HG03439 (cell line): ENCODE measurements at regions not wholly inside any gene's neighbourhood (a gene's known extent, or its start where the extent isn't known, plus 50 kb on each side); places are given as distances from the start of the nearest gene placed in this dataset.
"Not testable (repeated sequence)": the region's sequence is repeated elsewhere in the genome, so short reads cannot be mapped to it uniquely, and the experiment has no call there.

Experiments
- ATAC-seq: cut with Tn5 transposase; IDR thresholded peaks from one replicate; pipeline ENCODE4 v1.9.1; 2021; ENCODE audit warnings: mild to moderate bottlenecking, moderate library complexity; ENCODE audit not compliant: unreplicated experiment

DNA sequence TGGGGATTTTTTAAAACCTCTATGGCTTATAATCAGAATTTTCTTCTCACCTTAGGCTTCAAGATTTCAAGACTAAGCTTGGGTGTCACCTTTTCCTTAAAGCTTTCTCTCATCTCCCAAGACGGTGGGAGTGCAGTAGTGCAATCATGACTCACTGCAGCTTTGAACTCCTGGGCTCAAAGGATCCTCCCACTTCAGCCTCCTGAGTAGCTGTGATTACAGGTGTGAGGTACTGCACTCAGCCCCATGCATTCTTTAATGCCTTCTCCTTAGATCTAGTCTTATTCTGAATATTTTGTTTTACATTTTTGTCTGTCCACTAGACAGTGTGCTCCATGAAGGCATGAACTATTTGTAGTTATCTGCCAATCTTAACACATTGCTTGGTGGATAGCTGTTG, 55.7 kb upstream of the FAT3 start:
- no peak for ATAC-seq

DNA sequence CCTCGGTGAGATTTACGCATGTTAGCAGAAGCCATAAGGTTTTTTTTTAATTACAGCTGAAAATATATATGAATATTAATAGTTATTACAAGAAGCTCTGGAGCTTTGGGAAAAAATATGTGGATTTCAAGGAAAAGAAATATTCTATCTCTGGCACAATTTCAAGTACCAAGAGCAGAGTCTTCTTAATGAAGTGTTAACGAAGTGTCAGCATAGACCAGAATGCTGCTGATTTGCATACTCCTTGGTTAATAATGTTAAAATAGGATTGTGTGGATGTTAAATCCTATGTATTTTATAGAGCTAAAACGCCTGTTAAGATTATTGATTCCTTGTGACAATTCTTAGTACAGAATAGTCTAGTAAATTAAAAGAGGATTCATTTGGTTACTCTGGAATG, 57.0 kb upstream of the FAT3 start:
- ATAC-seq: no peak

DNA sequence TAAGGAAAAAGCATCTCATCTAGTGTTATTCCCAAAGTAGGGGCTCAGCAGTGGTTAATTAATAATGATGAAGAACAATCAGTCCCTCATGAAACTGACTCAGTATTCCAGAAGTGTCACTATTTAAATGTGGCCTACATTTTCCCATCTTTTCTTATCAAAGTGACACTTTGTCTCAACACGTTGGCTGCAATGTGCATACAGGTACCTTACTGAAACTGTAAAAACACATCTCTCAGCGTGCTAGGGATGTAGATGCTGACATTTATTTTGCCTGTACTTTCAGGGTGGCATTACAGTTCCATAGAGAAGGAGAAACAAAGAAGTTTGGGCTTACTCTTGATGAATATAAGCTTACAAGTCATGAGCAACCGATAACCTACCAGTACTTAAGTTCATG, 58.3 kb upstream of the FAT3 start:
- ATAC-seq: no peak

DNA sequence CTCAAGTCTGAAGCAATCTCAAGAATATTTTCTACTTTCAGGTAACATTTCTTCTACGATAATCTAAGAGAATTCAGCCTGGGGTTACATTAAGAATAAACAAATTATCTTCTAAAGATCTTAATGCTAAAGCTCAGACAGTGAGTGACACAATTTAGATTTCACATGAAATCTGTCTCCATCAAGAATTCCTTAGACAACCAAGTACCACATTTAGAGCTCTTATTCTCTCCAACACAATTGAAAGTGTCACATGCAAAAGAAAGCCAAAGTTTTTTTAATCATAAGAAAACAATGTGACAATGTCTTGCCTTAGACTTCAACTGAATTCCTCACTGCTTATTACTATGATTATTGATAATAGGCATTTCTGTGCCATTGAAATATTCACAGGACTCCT, 60.7 kb upstream of the FAT3 start:
- ATAC-seq: no peak

DNA sequence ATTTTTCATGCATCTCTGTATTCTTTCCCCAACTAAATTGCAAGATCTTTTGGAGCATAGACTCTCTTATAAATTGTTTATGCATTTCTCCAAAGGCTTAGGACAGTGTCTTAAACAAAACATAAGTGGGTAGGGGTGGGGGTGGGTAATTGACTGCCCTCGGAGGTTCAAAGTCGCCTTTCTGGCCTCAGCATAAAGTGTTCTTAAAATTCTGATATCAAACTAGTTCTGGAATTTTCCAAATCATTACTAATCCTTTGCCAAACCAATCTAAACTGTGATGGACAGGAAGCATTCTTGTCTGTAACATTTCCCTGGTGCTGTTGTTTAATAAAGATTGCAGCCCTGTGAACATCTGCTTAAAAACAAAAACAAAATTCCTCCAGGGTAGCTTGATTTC, 61.8 kb upstream of the FAT3 start:
- no peak for ATAC-seq

DNA sequence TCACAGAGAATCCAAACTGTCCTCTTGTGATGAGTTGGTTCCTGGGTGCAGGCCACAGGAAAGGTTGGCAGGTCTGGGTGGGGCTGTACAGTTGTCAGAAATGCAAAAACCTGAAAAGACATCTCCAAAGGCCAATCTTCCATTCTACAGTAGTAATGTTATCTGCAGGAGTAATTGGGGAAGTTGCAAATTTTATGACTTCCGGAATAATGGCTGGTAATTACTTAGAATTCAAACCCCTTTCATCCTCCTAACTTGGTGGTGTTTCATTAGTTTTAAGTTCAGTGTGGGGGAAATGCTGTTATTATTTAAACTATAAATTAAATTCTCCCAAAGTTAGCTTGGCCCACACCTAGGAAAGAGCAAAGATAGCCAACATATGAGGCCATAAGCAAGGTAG, 64.7 kb upstream of the FAT3 start:
- ATAC-seq: no peak

DNA sequence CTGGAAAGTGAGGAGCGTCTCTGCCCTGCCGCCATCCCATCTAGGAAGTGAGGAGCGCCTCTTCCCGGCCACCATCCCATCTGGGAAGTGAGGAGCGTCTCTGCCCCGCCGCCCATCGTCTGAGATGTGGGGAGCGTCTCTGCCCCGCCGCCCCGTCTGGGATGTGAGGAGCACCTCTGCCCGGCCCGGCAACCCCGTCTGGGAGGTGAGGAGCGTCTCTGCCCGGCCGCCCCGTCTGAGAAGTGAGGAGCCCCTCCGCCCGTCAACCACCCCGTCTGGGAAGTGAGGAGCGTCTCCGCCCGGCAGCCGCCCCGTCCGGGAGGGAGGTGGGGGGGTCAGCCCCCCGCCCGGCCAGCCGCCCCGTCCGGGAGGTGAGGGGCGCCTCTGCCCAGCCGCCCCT, 67.2 kb upstream of the FAT3 start:
- ATAC-seq: not testable (repeated sequence)

DNA sequence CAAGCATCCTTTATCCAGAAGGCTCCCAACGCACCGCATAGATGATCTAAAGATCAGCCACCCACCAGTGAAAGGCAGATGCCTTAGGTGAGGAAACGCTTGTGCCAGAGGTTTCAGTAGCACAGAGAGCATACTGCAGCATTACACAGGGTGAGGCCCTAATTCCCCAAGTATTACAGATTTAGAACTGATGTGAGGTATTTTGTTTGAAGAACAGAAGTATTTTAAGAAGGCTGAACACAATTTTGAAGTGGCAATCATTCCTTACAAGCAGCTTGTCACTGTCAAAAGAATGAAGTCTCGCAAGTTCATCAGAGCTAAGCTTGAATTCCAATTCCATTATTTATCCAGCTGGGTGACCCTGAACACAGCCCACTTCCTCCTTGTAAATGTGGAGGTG, 70.0 kb upstream of the FAT3 start:
- no peak for ATAC-seq

DNA sequence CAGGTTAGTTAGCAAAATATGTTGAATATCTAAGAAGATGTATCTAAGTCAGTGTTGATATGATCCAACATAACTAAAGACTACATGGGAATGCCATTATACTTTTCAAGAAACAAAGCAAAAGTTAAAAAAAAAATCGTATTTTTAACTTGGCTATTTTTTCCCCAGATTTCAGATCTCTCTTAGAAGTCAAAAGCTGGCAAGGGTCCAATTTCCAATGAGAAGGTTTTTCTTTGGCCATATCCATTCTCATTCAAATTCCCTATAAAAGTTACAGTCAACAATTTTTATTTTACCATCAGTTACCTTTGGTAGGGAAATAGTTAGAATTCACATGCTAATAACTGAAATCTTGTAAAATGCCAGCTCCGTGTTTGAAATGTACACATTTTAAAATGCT, 70.5 kb upstream of the FAT3 start:
- no peak for ATAC-seq

DNA sequence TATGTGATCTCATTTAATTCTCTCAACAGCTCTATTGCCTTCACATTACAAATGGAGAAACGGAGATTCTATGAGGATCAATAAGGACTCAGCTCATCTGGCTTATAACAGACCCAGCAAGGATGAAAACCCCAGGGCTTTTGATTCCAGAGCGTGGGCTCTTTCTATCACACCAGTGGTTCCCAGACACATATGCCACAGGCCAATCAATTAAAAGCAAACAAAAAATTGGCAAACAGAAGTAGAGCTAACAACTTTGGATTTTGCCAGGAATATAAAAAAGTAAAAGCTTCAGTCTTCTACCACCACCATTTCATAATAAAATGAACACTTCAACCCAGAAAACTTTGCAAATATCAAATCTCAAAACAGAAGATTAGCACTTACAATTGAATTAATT, 71.1 kb upstream of the FAT3 start:
- ATAC-seq: no peak

DNA sequence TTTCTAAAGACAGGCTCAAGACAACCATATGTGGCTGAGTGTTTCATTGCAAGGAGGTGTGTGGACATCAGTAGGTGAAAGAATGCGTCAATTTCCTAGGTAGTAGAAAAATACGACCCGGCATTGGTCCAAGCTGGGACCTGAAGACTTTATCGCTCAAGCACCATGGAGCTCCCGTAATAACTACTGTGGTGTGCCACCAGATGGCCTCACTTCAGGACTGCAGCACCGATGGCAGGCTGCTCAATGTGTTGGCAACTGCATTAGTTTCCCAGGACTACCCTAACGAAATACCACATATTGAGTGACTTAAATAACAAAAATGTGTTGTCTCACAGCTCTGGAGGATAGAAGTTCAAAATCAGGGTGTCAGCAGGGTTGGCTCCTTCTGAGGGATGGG, 72.4 kb upstream of the FAT3 start:
- no peak for ATAC-seq

DNA sequence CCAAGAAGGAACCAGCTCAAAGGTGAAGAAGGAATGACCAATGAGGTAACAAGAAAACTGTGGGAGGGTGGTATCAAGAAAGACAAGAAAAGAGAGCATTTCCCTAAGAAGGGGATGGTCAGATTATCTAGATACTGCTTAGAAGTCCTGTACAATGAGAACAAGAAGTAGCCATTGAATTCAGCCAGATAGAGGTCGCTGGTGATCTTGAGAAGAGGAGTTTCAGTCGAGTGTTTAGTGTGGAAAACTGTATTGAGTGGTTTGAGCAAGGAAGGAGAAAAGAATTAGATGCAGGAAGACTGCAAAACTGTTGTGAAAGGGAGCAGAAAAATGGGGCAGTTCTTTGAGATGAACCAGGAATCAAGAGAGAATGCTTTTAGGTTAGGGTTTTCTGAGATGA, 74.6 kb upstream of the FAT3 start:
- ATAC-seq: no peak

DNA sequence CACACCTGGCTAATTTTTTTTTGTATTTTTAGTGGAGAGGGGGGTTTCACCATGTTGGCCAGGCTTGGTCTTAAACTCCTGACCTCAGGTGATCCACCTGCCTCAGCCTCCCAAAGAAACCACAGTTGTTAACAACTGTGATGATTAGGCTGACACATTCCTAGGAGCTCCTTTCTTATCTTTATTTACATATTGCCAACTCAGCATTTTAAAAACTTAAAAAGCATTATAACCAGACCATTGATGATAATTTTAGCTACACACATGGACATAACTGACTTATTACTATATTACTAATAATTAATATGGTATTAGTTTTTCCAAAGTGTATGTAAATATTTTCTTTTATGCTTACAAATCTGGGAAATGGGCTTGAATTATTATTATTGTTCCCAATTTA, 82.9 kb upstream of the FAT3 start:
- no peak for ATAC-seq

DNA sequence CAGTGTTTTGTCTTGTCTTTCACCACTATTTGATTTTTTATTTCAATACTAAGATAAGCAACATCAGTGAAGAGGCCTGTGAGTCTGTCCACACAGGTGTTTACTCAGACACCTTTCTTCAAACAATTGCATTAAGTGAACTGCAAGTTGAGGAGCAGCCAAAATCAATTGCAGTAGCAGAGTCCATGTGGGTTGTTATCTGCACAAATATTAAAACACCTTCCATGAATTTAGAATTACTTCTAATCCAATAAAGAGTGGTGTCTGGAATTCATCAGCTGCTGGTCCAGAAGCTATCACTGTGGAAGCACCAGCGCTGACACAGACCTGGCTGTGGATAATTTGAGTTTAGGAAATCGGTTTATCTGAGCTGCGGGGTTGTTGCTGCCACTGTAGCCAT, 83.5 kb upstream of the FAT3 start:
- no peak for ATAC-seq

DNA sequence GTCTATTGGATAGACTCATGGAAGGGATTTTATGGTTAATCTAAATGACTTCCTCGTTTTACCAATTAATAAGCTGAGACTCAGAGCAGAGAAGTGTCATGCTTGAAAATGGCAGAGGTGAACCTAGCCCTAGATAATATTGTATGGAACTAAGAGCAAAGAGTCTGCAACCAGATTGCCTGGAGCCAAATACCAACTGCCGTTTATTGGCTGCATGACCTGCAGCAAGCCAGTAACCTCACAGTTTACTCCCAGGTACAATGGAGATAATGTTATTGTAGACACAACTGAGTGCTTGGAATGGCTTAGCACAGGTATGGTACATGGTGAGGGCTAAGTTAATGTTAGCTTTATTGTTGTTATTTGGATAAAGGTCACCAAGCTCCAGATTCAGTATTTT, 84.6 kb upstream of the FAT3 start:
- no peak for ATAC-seq

DNA sequence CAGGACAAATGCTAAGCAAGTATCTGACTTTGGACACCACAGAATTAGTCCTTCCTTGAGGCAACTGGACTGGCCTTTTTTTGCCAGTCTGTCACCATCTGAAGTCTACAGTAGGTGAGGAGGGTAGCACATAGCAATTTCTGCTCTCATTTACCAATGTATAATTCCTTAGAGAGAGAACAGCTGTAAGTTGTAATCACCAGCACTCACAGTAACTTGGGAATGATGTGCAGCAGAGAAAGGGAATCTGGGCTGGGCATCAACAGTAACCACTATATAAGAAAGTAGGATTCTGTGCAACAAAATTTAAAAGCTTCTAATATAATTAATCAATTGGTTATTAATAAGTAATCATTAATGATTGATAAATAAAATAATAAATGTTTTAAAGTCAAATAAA, 86.3 kb upstream of the FAT3 start:
- ATAC-seq: no peak

DNA sequence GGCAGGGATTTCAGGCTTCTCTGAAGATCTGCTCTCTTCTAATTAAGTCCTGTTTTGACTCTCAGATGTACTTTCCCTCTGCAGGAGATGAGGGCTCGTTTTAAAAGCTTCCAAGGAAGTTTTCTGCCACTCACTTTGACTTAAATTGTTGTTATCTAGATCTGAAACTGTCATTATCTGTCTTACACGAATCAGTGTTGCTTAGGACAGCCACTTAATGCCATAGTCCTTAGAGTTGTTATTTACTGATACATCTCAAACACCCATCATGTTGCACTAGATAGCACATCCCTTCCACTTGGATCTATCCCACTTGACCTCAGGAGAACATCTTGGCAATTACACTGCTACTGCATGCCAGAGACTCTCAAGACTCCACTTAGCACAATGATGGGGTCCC, 86.9 kb upstream of the FAT3 start:
- no peak for ATAC-seq

DNA sequence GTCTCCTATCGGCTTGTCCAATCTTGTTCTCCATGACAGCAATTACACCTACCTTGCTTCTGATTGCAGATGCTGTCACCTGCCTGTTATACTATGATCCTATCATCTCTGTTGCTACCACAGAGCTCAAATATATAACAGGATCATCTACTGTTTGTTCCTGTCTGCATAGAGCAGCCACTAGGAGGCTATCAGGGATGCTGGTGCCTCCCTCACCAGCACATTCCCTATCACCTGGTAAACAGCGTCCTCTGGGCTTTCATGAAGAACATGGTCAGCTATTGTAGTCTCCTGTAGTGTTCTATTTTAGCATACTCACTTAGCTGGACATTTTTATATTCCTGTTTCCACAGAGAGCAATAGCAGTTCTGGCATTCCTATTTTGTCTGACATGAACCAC, 87.8 kb upstream of the FAT3 start:
- ATAC-seq: no peak

DNA sequence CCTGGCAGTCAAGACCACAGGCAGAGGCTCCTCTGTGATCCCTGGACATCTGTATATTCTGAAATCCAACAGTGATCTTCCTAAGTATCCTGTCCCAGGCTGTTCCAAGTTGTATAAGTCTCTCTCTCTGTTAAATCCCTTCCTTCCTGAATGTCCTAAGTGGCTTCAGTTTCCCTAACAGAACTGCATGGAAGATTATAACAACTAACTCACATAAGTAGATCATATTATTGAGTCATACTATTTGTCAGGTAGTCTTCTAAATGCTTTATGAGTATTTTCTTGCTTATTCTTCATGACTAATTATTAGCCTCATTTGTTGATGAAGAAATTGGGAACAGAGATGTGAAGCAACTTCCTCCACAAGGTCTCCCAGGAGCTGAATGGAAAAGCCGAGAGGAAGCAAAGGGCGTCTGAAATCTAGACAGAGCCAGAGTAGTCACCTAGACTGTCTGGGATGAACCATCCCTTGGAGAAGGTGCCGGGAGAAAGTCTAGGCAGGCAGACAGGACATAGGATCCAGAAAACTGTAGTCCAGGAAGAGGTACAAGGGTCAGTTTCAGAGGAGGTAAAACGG, 93.2 kb upstream of the FAT3 start:
- no peak for ATAC-seq

DNA sequence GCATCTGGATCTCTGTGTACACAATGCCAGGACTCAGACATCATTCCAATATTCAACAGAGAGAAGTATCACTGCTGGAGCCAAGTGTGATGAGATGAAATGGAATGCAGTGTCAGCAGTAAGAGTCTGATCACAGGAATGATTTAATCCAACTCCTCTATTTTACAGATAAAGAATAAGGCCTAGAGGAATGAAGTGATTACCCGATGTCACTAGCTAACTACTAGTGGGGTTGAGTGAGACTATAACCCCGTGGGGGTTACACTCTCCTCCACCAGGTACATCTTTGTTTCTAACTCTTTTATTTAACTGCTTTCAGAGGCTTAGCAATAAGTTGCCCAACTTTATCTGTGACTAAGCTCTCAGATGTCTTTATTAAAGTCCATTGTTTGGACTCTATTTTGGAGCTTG, 94.2 kb upstream of the FAT3 start:
- no peak for ATAC-seq

DNA sequence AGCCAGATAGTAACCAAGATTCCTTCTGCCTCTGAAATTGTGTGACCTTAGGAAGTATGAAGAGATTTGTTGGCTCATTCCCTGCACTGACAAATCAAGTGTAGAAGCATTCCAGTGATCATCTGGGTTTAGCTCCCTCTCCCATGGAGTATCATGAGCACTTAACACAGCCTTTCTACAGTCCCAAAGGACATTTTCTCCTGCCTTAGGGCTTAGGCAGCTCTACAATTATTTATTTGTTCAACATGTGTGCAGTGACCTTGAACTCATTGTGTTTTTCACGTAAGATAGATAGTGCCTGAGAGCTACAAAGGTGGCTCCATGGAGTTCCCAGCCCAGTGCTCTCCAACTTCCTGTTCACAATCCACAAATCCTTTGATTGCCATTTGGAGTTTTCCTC, 94.8 kb upstream of the FAT3 start:
- ATAC-seq: no peak

DNA sequence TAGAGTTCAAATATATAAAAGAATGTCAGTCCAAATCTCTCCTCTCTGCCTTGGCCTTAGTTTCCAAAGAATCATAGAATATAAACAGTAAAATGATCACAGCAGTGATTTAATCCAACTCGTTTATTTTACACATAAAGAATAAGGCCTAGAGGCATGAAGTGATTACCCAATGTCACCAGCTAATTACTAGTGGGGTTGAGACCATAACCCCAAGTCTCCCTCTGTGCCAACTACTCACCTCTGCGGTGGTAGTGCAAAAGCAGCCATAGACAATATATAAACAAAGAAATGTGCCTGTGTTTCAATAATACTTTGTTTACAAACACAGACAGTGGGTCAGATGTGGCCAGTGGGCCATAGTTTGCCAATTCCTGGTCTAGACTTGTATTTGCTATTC, 96.6 kb upstream of the FAT3 start:
- ATAC-seq: no peak

DNA sequence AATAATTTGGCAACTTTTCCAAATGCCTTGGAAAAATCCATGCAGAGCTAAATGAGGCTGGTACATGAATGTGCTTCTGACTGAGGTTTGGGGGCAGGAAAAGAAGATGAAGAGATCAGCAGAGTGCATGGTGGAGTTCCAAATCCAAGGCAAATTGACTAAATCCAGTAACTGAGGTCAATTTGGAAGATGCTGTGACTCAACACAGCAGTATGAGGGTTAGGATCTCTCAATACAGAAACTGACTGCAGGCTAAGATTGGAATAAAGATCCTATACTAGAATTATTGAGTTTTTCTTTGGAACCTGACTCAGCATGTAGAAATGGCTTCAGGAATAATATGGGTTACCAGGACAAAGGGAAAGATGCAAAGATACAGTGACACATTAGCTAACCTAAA, 99.3 kb upstream of the FAT3 start:
- ATAC-seq: no peak

DNA sequence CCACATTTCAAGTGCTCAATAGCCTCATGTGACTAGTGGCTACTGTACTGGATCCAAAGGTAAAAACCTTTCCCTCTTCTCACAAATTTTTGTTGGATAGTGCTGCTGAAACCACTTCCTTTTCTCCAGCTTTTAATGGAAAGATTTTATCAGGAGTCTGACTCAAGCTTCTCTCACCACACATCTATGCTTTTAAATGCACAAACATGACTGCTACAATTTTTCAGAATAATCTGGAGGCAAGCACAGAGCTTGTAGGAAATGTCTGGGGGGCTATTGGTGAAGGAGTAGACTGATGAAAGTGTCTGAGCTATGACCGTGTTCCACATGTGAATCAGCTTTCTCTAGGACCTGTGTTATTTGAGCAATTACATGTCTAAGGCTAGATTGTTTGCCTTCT, 101.1 kb upstream of the FAT3 start:
- ATAC-seq: no peak
